PC-9 (cell line): ENCODE measurements at regions not wholly inside any gene's neighbourhood (a gene's known extent, or its start where the extent isn't known, plus 50 kb on each side); places are given as distances from the start of the nearest gene placed in this dataset.

Experiments
- BruUV-seq: library from RNA; stranded (reverse); fragments of 400-500 nt; replicated peaks from 2 replicates; lab custom pipeline; 2021; lab: Mats Ljungman, UMichigan
- CTCF ChIA-PET: fragments of 300-600 bp; sonication (Branson Sonifier 250); formaldehyde crosslinking; loops from one replicate; lab custom pipeline; 2022; ENCODE audit warnings: antibody characterized with exemption; lab: Charles Lee
- POLR2A ChIA-PET: fragments of 300-600 bp; sonication (Branson Sonifier 250); formaldehyde crosslinking; loops from one replicate; lab custom pipeline; 2022; ENCODE audit warnings: antibody characterized with exemption; ENCODE audit not compliant: unreplicated experiment; lab: Charles Lee
- DNase-seq, 2 experiments: peaks; one replicate each; pipeline versions ENCODE4 v3.0.0 to v3.0.0-alpha.2; 2015 to 2022; ENCODE audit warnings: mixed read lengths in 1 of 2
- H2AFZ ChIP-seq: fragments of 200-600 bp; sonication (generic); 2 replicates; pipeline ENCODE4 v1.8.1; 2017; ENCODE audit warnings: antibody characterized with exemption
- H3F3A ChIP-seq: fragments of 200-600 bp; sonication (generic); 2 replicates; pipeline ENCODE4 v1.8.1; 2017; ENCODE audit warnings: antibody characterized with exemption, mild to moderate bottlenecking, low read depth; ENCODE audit not compliant: insufficient read depth
- H3K27ac ChIP-seq: fragments of 200-600 bp; sonication (generic); 2 replicates; pipeline ENCODE4 v1.6.1; 2016; ENCODE audit warnings: mixed run types
- H3K27me3 ChIP-seq: fragments of 200-600 bp; sonication (generic); 2 replicates; pipeline ENCODE4 v1.6.1; 2016; ENCODE audit warnings: low read depth, mixed run types; ENCODE audit not compliant: insufficient read depth
- H3K36me3 ChIP-seq: fragments of 200-600 bp; sonication (generic); 2 replicates; pipeline ENCODE4 v1.6.1; 2016; ENCODE audit warnings: low read depth, mixed run types
- H3K4me1 ChIP-seq: fragments of 200-600 bp; sonication (generic); replicated peaks from 2 replicates; pipeline ENCODE4 v1.6.1; 2016; ENCODE audit warnings: mixed run types; ENCODE audit not compliant: insufficient read depth
- H3K4me2 ChIP-seq: fragments of 200-600 bp; sonication (generic); 2 replicates; pipeline ENCODE4 v1.6.1; 2017; ENCODE audit warnings: mixed run types
- H3K4me3 ChIP-seq: fragments of 200-600 bp; sonication (generic); 2 replicates; pipeline ENCODE4 v1.6.1; 2016; ENCODE audit warnings: mixed run types
- H3K79me2 ChIP-seq: fragments of 200-600 bp; sonication (generic); 2 replicates; pipeline ENCODE4 v1.6.1; 2017; ENCODE audit warnings: low read depth, mixed run types
- H3K9me2 ChIP-seq: fragments of 200-600 bp; sonication (generic); 2 replicates; pipeline ENCODE4 v1.8.1; 2017; ENCODE audit warnings: mild to moderate bottlenecking; ENCODE audit not compliant: insufficient read depth
- H3K9me3 ChIP-seq: fragments of 200-600 bp; sonication (generic); 2 replicates; pipeline ENCODE4 v1.8.1; 2016; ENCODE audit warnings: low read depth; ENCODE audit not compliant: insufficient read depth
- H4K20me1 ChIP-seq: fragments of 200-600 bp; sonication (generic); 2 replicates; pipeline ENCODE4 v1.8.1; 2017; ENCODE audit not compliant: insufficient read depth
- CTCF ChIP-seq: fragments of 200-600 bp; sonication (generic); conservative IDR thresholded peaks from 2 replicates; pipeline ENCODE4 v1.6.1; 2017; ENCODE audit warnings: mixed run types, antibody characterized with exemption, mild to moderate bottlenecking, moderate library complexity
- EZH2 ChIP-seq: fragments of 200-600 bp; sonication (generic); IDR thresholded peaks from 2 replicates; pipeline ENCODE4 v1.8.0; 2017; ENCODE audit warnings: antibody characterized with exemption, low read depth
- intact Hi-C: fragments of 100-400 bp; cut with micrococcal nuclease; formaldehyde crosslinking; loops from one replicate; pipeline ENCODE4 v1.10.0; 2022; ENCODE audit not compliant: unreplicated experiment

GRCh38 chr15:39474657-39475056 is 106.2 kb upstream of the THBS1 start:
- BruUV-seq: no TSS peak
- Histone ChIP-seq H3K9me3 (no peaks in the 10 kb centered on the region), H3K79me2 (no peaks in the 10 kb centered on the region), H3F3A (no peaks in the 10 kb centered on the region), H3K4me1 (no peaks in the 10 kb centered on the region), H3K4me3 (no peak overlapping the region), H3K27me3 (no peaks in the 10 kb centered on the region), H2AFZ (no peak overlapping the region), H3K4me2 (no peak overlapping the region), H4K20me1 (no peaks in the 10 kb centered on the region), H3K27ac (no peak overlapping the region), H3K9me2 (no peaks in the 10 kb centered on the region), H3K36me3 (no peaks in the 10 kb centered on the region)
- POLR2A ChIA-PET: no interaction called here
- intact Hi-C loops: no loop called here
- TF ChIP-seq CTCF (no peak), EZH2 (no peak)
- CTCF ChIA-PET: no interaction called here
- DNase-seq: no peak

- no TSS peak for BruUV-seq
- H3K36me3 ChIP-seq: no peaks in the 10 kb centered on the region
- H4K20me1 ChIP-seq: no peaks in the 10 kb centered on the region
- no peaks in the 10 kb centered on the region for H3K4me1 ChIP-seq
- TF ChIP-seq CTCF (no peak), EZH2 (no peak)
- no peak overlapping the region for H3K27ac ChIP-seq
- ChIA-PET CTCF (interaction anchor here (0.6 kb wide), 1 partner anchor 912 kb away, joined by 4 read pairs; no protein-coding TSS in a partner anchor), POLR2A (no interaction called here)
- no peak overlapping the region for H3K4me3 ChIP-seq
- no peaks in the 10 kb centered on the region for H3F3A ChIP-seq
- H2AFZ ChIP-seq: no peak overlapping the region
- DNase-seq: no peak
- no peak overlapping the region for H3K4me2 ChIP-seq
- intact Hi-C loops: no loop called here
- H3K9me3 ChIP-seq: no peaks in the 10 kb centered on the region
- H3K79me2 ChIP-seq: no peaks in the 10 kb centered on the region
- H3K9me2 ChIP-seq: no peaks in the 10 kb centered on the region
- H3K27me3 ChIP-seq: no peaks in the 10 kb centered on the region
These were observed 101.9 kb upstream of the THBS1 start for GRCh38 chr15:39478996-39479395.

GRCh38 chr15:39479911-39480310 is 101.0 kb upstream of the THBS1 start:
- Histone ChIP-seq H4K20me1 (no peaks in the 10 kb centered on the region), H3K9me3 (0 out of 2 replicates have a peak, but pooled peaks cover 3% of the 10 kb centered on the region), H2AFZ (no peak overlapping the region), H3K27me3 (no peaks in the 10 kb centered on the region), H3K4me2 (no peak overlapping the region), H3K4me3 (no peak overlapping the region), H3K79me2 (no peaks in the 10 kb centered on the region), H3K27ac (no peak overlapping the region), H3F3A (no peaks in the 10 kb centered on the region), H3K4me1 (no peaks in the 10 kb centered on the region), H3K9me2 (no peaks in the 10 kb centered on the region), H3K36me3 (no peaks in the 10 kb centered on the region)
- intact Hi-C loops: no loop called here
- DNase-seq: no peak
- ChIA-PET POLR2A (no interaction called here), CTCF (no interaction called here)
- TF ChIP-seq CTCF: no peak
- TF ChIP-seq EZH2: no peak
- BruUV-seq: no TSS peak
